ENCODE measurements at regions not wholly inside any gene's neighbourhood (a gene's known extent, or its start where the extent isn't known, plus 50 kb on each side); places are given as distances from the start of the nearest gene placed in this dataset.

- no peak for TF ChIP-seq POLR2A (IDR thresholded peaks at IDR 0.05)
- TF ChIP-seq, protein P1, sequence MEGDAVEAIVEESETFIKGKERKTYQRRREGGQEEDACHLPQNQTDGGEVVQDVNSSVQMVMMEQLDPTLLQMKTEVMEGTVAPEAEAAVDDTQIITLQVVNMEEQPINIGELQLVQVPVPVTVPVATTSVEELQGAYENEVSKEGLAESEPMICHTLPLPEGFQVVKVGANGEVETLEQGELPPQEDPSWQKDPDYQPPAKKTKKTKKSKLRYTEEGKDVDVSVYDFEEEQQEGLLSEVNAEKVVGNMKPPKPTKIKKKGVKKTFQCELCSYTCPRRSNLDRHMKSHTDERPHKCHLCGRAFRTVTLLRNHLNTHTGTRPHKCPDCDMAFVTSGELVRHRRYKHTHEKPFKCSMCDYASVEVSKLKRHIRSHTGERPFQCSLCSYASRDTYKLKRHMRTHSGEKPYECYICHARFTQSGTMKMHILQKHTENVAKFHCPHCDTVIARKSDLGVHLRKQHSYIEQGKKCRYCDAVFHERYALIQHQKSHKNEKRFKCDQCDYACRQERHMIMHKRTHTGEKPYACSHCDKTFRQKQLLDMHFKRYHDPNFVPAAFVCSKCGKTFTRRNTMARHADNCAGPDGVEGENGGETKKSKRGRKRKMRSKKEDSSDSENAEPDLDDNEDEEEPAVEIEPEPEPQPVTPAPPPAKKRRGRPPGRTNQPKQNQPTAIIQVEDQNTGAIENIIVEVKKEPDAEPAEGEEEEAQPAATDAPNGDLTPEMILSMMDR (IDR thresholded peaks at IDR 0.05): no peak
- no peak for TF ChIP-seq EP300 (IDR thresholded peaks at IDR 0.05)
Measured at GRCh38 chr17:73782641-73783381, 138.6 kb upstream of the SDK2 start.

Data from tibial nerve (tissue), 4 donors.